ENCODE measurements at regions not wholly inside any gene's neighbourhood (a gene's known extent, or its start where the extent isn't known, plus 50 kb on each side); places are given as distances from the start of the nearest gene placed in this dataset.
"Not testable (repeated sequence)": the region's sequence is repeated elsewhere in the genome, so short reads cannot be mapped to it uniquely, and the experiment has no call there.

- DNase-seq = no peak
Observed at GRCh38 chr3:159237226-159237625, 435.4 kb downstream of the MFSD1 start.

DNA sequence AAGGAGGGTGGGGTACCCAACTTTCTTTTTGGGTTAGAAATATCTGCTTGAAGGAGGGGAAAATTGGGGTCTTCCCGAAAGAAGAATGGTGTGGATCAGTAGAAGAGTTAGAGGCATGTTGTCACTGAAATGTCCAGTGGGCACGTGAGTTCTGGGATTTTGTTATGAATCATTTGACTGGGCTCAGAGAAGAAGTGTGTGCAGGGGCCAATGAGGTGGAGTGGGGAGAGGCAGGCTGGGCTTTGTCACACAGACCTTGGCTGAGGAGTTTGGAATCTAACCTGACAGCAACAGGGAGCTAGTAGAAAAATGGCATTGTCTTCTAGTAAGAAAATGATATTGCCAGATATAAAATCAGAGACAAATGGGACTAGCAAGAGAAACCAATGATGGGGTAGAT is 436.8 kb downstream of the MFSD1 start:
- no peak for DNase-seq

DNA sequence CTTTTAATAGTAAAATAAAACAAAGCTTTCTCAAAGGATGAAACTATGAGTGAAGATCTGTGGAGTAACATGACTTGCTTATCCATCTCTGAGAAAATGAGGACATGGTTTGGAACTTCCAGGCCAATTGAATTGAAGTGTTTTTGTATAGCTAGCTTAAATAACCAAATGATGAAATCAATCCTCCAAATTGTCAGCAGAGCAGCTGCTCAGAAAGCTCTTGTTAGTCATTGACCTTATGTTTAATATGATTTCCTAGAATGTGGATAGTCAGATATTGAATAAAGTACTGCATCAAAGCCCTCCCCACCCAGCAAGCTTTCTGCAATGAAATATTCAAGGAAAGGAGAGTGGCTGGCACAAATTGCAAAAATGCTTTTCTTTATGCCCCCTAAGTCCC is 437.2 kb downstream of the MFSD1 start:
- no peak for DNase-seq

GRCh38 chr3:159244933-159245332 is 443.1 kb downstream of the MFSD1 start:
- DNase-seq = no peak

DNA sequence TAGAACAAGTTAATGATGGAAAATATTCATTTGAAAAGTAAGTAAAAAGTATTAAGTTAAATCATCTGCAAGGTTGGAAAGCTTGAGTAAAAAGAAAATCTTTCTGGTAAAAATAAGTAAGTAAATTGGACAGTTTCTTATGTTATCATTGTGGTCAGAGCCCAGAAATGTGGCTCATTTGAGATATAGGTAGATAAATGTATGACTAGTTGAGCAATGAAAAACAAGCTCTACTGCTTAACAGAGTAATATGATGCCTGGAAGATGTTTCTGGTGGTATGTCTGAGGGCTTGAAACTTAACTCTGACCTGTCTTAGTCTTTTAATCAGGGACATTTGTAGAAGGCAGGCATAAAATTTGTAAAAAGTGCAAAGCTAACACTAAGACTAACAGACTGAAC is 444.0 kb downstream of the MFSD1 start:
- no peak for DNase-seq

DNA sequence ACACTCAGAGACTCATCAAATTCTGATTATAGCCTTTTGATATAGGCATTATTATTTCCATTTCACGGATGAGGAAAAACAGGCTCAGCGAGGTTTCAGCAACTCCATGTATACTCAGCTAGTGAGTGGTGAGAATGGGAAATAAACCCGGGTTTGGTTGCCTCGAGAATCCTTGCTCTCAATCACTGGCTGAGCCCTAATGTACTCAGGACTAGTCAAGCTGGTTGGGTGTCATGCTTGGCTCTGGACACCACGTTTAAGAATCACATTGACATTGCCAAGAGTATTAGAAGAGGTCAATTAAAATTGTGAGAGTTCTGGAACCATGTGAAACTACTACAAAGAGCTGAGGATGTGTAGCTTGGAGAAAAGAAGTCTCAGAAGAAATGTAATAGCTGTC is 444.5 kb downstream of the MFSD1 start:
- DNase-seq = no peak

- DNase-seq = no peak
Observed at GRCh38 chr3:159249472-159250174, 447.8 kb downstream of the MFSD1 start.

DNA sequence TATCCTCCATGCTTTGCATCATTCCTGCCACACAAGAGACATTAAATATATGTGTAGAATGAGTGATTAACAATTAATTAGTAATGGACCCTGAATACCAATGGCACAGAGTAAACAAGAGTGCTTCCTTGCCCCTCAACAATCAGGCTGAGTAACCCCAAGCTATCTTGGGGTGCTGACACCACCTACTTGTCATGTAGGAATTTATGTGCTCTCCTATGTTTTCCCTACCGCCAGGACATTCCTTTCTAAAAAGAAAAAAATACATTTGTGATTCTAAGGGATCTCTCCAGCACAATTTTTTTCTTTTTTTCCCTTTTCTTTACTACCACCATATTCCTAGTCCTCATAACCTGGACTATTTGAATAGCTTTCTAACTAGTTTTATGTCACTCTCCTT is 449.1 kb downstream of the MFSD1 start:
- DNase-seq = no peak

DNA sequence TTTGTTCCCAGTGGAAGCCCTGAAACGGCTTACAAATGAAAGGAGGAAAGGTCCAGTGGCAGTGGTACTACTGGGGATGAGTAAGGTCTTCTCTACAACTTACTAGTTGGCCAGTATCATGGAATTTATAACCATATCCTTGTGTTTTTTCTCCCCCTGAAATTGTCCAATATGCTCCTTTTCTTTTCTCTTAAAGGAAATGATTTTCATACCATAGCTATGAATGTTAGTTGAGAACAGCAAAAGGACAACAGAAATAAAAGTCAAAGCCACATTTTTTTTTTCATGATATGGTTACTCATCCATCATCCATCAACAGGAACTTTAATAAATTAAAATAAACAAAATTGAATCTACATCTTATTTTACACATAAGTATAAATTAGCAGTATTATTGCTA is 450.4 kb downstream of the MFSD1 start:
- DNase-seq = no peak

DNA sequence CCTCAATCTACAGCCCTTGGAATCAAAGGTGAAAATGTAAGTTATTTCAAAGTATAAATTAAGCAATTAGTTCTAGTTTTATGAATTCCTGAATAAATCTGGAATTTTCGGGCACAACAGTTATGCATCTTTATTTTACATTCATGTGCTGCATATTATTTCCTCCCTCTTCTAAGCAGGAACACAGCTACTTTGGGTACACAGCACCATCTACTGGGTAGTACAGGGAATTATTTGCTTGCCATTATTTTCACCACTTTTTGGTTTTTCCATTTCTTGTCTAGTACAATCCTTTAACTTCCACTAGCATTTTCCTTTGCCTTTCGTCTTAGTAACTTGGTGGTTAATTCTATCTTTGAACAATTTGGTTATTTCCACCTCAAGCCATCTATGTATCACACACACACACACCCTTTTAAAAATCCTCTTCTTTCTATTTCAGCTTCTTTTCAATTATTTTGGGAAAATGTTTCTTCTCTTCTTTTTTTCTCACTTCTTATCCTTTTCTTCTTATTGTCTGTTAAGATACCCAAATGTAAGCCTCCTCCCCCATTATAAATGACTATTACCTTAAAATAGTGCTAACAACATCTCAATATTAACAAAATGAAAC is 451.0 kb downstream of the MFSD1 start:
- DNase-seq = peak; percentile 48

DNA sequence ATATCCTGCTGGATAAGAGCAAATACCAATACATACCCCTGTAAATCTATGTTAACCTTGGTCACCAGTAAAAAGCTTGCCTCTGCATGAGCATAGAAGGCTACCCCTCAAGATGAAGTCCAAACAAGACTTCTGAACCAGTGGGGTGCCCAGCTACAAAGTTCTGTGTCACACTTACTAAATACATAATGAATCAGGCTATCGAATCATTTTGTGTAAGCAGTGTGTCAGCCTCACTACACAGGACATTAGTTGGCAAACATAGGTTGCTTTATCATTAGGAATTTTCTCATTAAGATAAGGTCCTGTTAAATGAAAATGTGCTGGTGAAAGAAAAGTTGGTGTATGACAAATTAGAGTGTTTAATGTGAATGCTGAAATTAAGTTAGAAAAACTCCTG is 452.0 kb downstream of the MFSD1 start:
- no peak for DNase-seq

- no peak for DNase-seq
Observed at GRCh38 chr3:159257954-159258353, 456.1 kb downstream of the MFSD1 start.

DNA sequence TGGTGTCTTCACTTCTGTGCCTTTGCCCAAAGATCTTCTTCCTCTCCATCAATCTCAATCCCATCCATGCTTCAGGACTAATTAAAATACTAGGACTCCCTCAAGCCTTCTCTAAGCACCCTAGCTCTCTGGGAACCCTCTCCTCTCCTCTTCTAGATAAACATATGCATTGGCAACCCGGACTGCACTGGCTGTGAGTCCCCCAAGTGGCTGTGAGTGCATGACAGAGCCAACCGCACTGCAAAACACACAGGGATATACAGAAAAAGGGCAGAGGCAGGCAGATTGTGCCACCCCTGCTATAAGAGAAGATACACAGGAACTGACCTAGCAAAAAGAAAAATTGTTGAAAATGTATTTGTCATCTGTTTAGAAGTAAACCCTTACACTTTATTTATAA is 457.1 kb downstream of the MFSD1 start:
- no peak for DNase-seq

- DNase-seq = peak; percentile 84
Observed at GRCh38 chr3:159260049-159260662, 458.3 kb downstream of the MFSD1 start.

GRCh38 chr3:159261333-159261732 is 459.5 kb downstream of the MFSD1 start:
- not testable (repeated sequence) for DNase-seq

- peak; percentile 84 for DNase-seq
Observed at GRCh38 chr3:159263750-159264553, 462.1 kb downstream of the MFSD1 start.

- no peak for DNase-seq
Observed at GRCh38 chr3:159265705-159266104, 463.9 kb downstream of the MFSD1 start.

- DNase-seq = peak; percentile 86
Observed at GRCh38 chr3:159266779-159267178, 464.9 kb downstream of the MFSD1 start.

DNA sequence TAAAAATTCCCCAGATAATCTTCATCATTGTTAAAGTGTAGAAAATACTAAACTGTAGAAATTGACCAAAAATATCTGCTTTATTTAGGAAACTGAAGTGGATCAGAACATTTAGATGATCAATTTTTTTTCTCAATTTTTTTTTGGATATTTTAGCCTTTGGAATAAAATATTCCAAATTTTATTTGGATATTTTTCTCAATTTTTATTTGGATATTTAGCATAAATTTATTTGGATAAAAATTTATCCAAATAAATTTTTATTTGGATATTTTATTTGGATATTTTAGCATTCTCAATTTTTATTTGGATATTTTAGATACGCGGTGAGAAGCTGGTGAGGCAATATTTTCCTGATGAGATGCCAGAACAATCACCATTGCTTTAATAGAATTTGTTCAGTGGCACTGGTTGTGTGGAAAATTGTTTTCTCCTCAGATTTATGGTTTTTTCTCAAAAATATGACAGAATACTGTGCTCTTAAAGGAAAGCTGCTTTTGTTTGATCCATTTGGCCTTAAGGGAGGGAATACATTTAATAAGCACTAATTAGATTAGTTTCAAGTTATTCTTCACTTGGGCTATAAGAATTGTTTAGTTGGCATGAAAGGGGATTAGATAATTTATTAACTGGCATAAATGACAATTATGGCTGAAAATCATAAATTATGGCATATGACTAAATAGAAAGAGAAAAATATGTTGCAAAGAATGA is 470.1 kb downstream of the MFSD1 start:
- no peak for DNase-seq

DNA sequence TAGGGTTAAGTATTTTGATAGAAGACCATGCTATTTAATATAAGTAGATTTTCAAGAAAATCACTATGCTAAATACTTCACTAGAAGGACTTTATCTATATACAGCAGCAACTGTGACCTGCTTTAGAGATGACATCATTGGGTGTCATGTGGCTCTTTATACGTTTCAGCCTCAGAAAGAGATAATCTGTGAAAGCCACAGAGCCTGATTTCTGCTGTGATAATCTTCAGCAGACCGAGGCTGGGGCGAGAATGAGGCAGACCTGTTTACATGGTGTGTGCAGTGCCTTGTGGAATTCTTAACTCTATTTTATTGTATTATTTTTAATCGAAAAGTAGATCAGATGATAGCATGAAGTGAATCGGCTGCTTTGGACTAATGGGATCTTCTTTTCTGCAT is 471.2 kb downstream of the MFSD1 start:
- no peak for DNase-seq

DNA sequence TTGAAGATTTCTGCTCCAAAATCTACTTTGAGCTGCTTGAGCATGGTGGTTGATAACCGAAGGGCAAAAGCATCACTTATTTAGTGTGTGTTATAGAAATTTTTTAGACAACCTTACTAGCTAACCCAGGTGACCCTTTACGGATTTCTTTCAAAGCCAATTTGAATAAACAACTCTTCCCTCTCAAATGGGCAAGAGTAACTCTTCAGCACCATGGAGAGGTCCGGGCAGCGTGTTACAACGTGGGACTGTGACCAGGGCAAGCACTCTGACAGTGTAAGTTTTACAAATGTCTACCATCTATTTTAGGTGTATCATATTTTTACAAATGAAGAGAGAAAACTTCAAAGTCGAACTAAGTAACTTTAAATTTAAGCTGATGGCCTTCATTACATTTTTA is 471.8 kb downstream of the MFSD1 start:
- peak; percentile 83 for DNase-seq

- no peak for DNase-seq
Observed at GRCh38 chr3:159275741-159276140, 473.9 kb downstream of the MFSD1 start.

- no peak for DNase-seq
Observed at GRCh38 chr3:159277814-159278213, 476.0 kb downstream of the MFSD1 start.

Measured in eye (tissue), 1 donor.